Neural cell (in vitro differentiated cells): ENCODE measurements at regions not wholly inside any gene's neighbourhood (a gene's known extent, or its start where the extent isn't known, plus 50 kb on each side); places are given as distances from the start of the nearest gene placed in this dataset.

ENCODE experiments used
- H2AFZ ChIP-seq: fragments of 200-600, 300-800 bp; sonication (generic), shearing (Covaris generic); 2 replicates; pipeline ENCODE4 v1.6.0; 2014; ENCODE audit warnings: low read depth, mild to moderate bottlenecking, antibody characterized with exemption, low read length, moderate library complexity
- H3F3A ChIP-seq: fragments of 200-600 bp; shearing (Covaris generic); 2 replicates; pipeline ENCODE4 v1.6.1; 2016; ENCODE audit warnings: mild to moderate bottlenecking, moderate library complexity, mixed read lengths, antibody characterized with exemption, low read length; ENCODE audit not compliant: insufficient read depth, poor library complexity, severe bottlenecking
- H3K27ac ChIP-seq: fragments of 200-600, 300-800 bp; sonication (generic), shearing (Covaris generic); 2 replicates; pipeline ENCODE4 v1.5.1; 2014; ENCODE audit warnings: mild to moderate bottlenecking, low read length, moderate library complexity
- H3K27me3 ChIP-seq: fragments of 300-800, 200-600 bp; sonication (generic), shearing (Covaris generic); 2 replicates; pipeline ENCODE4 v1.6.0; 2014; ENCODE audit warnings: mild to moderate bottlenecking, low read depth, low read length, moderate library complexity; ENCODE audit not compliant: insufficient read depth
- H3K36me3 ChIP-seq: fragments of 300-800, 200-600 bp; sonication (generic), shearing (Covaris generic); 2 replicates; pipeline ENCODE4 v1.5.1; 2014; ENCODE audit warnings: mild to moderate bottlenecking, antibody characterized with exemption, low read length, moderate library complexity; ENCODE audit not compliant: insufficient read depth
- H3K4me2 ChIP-seq: fragments of 300-800, 200-600 bp; sonication (generic), shearing (Covaris generic); 2 replicates; pipeline ENCODE4 v1.6.0; 2014; ENCODE audit warnings: mild to moderate bottlenecking, low read length
- H3K4me3 ChIP-seq: fragments of 300-800, 200-600 bp; sonication (generic), shearing (Covaris generic); 2 replicates; pipeline ENCODE4 v1.5.1; 2014; ENCODE audit warnings: mild to moderate bottlenecking, low read length, moderate library complexity
- H3K79me2 ChIP-seq: fragments of 200-600 bp; shearing (Covaris generic); replicated peaks from 2 replicates; pipeline ENCODE4 v1.6.0; 2014; ENCODE audit warnings: mild to moderate bottlenecking, low read length, moderate library complexity; ENCODE audit not compliant: insufficient read depth
- H3K9ac ChIP-seq: fragments of 300-800, 200-600 bp; sonication (generic), shearing (Covaris generic); 2 replicates; pipeline ENCODE4 v1.6.1; 2016; ENCODE audit warnings: mild to moderate bottlenecking, low read length, mixed read lengths
- H3K9me2 ChIP-seq: fragments of 200-600 bp; shearing (Covaris generic); 2 replicates; pipeline ENCODE4 v1.6.1; 2016; ENCODE audit warnings: mild to moderate bottlenecking, low read length, mixed read lengths; ENCODE audit not compliant: insufficient read depth
- H3K9me3 ChIP-seq: fragments of 200-600, 300-800 bp; sonication (generic), shearing (Covaris generic); 2 replicates; pipeline ENCODE4 v1.6.1; 2016; ENCODE audit warnings: mild to moderate bottlenecking, mixed run types, low read length, moderate library complexity, mixed read lengths
- H4K20me1 ChIP-seq: fragments of 200-600 bp; shearing (Covaris generic); 2 replicates; pipeline ENCODE4 v1.6.1; 2016; ENCODE audit warnings: mild to moderate bottlenecking, mixed run types; ENCODE audit not compliant: insufficient read depth
- CTCF ChIP-seq: fragments of 450-650 bp; IDR thresholded peaks from 2 replicates; pipeline ENCODE4 v1.5.1; 2014; ENCODE audit warnings: antibody characterized with exemption, mild to moderate bottlenecking, moderate library complexity; ENCODE audit not compliant: poor library complexity, severe bottlenecking
- EP300 ChIP-seq: fragments of 450-650 bp; conservative IDR thresholded peaks from 2 replicates; pipeline ENCODE4 v1.6.1; 2014; ENCODE audit warnings: antibody characterized with exemption, mild to moderate bottlenecking, moderate library complexity; ENCODE audit not compliant: poor library complexity, severe bottlenecking
- EZH2 ChIP-seq: fragments of 200-600, 300-800 bp; shearing (Covaris generic), sonication (generic); IDR thresholded peaks from 2 replicates; pipeline ENCODE4 v1.6.1; 2014; ENCODE audit warnings: antibody characterized with exemption, low read length, borderline replicate concordance, mild to moderate bottlenecking; ENCODE audit not compliant: insufficient read depth, poor library complexity, severe bottlenecking
- MXI1 ChIP-seq: fragments of 450-650 bp; conservative IDR thresholded peaks from 2 replicates; pipeline ENCODE4 v1.6.1; 2014; ENCODE audit warnings: antibody characterized with exemption, mild to moderate bottlenecking; ENCODE audit not compliant: poor library complexity, severe bottlenecking
- POLR2AphosphoS5 ChIP-seq: IDR thresholded peaks from 2 replicates; pipeline ENCODE4 v1.6.1; 2012
- RAD21 ChIP-seq: fragments of 450-650 bp; conservative IDR thresholded peaks from 2 replicates; pipeline ENCODE4 v1.6.1; 2014; ENCODE audit warnings: antibody characterized with exemption, mild to moderate bottlenecking, moderate library complexity
- REST ChIP-seq: IDR thresholded peaks from 2 replicates; pipeline ENCODE4 v1.6.1; 2012; ENCODE audit warnings: borderline replicate concordance
- SMC3 ChIP-seq: fragments of 450-650 bp; conservative IDR thresholded peaks from 2 replicates; pipeline ENCODE4 v1.6.1; 2014; ENCODE audit warnings: antibody characterized with exemption, mild to moderate bottlenecking, moderate library complexity; ENCODE audit not compliant: poor library complexity
- TAF1 ChIP-seq: IDR thresholded peaks from 2 replicates; pipeline ENCODE4 v1.6.1; 2012; ENCODE audit warnings: low read depth

DNA sequence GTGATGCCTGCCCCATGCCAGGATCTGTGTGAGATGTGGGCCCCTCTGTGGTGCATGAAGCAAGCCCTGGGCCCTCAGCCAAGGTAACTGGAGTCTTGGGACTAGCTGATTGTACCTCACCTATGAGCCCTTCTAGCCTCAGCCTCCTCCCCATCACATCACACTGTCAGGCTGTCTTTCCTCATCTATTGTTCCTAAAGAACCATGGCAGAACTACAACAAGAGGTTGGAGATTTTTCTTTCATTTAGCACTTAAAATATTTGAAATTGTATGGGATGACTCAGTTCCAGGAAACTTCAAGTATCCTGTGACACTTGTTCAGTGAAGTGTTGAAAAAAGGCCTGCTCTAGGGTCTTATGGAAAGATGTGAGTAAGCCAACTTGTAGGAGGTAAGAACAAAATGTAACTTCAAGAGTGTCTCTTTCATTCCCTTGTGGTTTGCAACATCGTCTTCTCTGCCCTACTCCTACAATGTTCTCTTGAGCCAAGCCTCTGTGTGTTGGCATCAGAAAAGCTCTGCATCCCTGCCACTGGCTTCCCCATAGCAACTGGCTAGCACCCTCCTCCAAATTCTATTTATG lies 58.7 kb upstream of the TIPARP start:
- no peak overlapping the region for H3K27ac ChIP-seq
- H3K4me3 ChIP-seq: no peak overlapping the region
- H3K4me2 ChIP-seq: no peak overlapping the region

More for the DNA sequence above, 58.7 kb upstream of the TIPARP start:
- Histone ChIP-seq H3K36me3 (no peaks in the 10 kb centered on the region), H3K79me2 (no peaks in the 10 kb centered on the region), H3F3A (no peaks in the 10 kb centered on the region), H2AFZ (no peak overlapping the region), H4K20me1 (no peaks in the 10 kb centered on the region), H3K9me2 (no peaks in the 10 kb centered on the region), H3K27me3 (no peaks in the 10 kb centered on the region), H3K9me3 (no peaks in the 10 kb centered on the region), H3K9ac (no peak overlapping the region)
- TF ChIP-seq POLR2AphosphoS5 (no peak), CTCF (no peak), RAD21 (no peak), EZH2 (no peak), REST (no peak), SMC3 (no peak), TAF1 (no peak), EP300 (no peak), MXI1 (no peak)
